Heart left ventricle (tissue), 16 donors: ENCODE measurements at regions not wholly inside any gene's neighbourhood (a gene's known extent, or its start where the extent isn't known, plus 50 kb on each side); places are given as distances from the start of the nearest gene placed in this dataset.

Experiments used
- ATAC-seq, 4 donors: fragments of 200-7000 bp; cut with Tn5 transposase; one replicate each; pipeline ENCODE4 v1.9.1; 2020 to 2022; ENCODE audit warnings: moderate library complexity in 4 of 4, mild to moderate bottlenecking in 3 of 4, moderate number of reproducible peaks in 1 of 4
- DNase-seq, 5 donors: peaks; one replicate each; pipeline ENCODE4 v3.0.0-alpha.2; 2020
- H3K27ac ChIP-seq, 12 donors: fragments of 200-600 bp; sonication (generic) in 4 of 12; one replicate each; pipeline versions ENCODE4 v1.5.0 to v1.8.0; 2016 to 2022; ENCODE audit warnings: mild to moderate bottlenecking in 2 of 12
- H3K27me3 ChIP-seq, 9 donors: fragments of 200-600 bp; sonication (generic) in 2 of 9; one replicate each; pipeline versions ENCODE4 v1.5.1 to v1.8.0; 2016 to 2022; ENCODE audit warnings: mild to moderate bottlenecking in 3 of 9
- H3K36me3 ChIP-seq, 9 donors: fragments of 200-600 bp; sonication (generic) in 2 of 9; one replicate each; pipeline versions ENCODE4 v1.5.0 to v1.8.0; 2018 to 2022; ENCODE audit warnings: mild to moderate bottlenecking in 2 of 9
- H3K4me1 ChIP-seq, 12 donors: fragments of 200-600 bp; sonication (generic) in 4 of 12; one replicate each; pipeline versions ENCODE4 v1.5.0 to v1.8.0; 2016 to 2022; ENCODE audit warnings: mild to moderate bottlenecking in 3 of 12
- H3K4me3 ChIP-seq, 12 donors: fragments of 200-600 bp; sonication (generic) in 4 of 12; one replicate each; pipeline versions ENCODE4 v1.5.0 to v1.8.0; 2017 to 2022; ENCODE audit warnings: mild to moderate bottlenecking in 9 of 12, moderate library complexity in 4 of 12
- H3K9me3 ChIP-seq, 12 donors: fragments of 200-600 bp; sonication (generic) in 4 of 12; one replicate each; pipeline versions ENCODE4 v1.5.0 to v1.8.0; 2016 to 2022; ENCODE audit warnings: mild to moderate bottlenecking in 1 of 12
- CTCF ChIP-seq, 12 donors: fragments of 200-600 bp; sonication (generic) in 4 of 12; IDR thresholded peaks; one replicate each; pipeline versions ENCODE4 v1.5.0 to v1.8.0; 2018 to 2022; ENCODE audit warnings: antibody characterized with exemption in 12 of 12, mild to moderate bottlenecking in 5 of 12
- POLR2A ChIP-seq, 2 donors: fragments of 450-650 bp; IDR thresholded peaks; one replicate each; pipeline ENCODE4 v1.6.1; 2017; ENCODE audit warnings: antibody characterized with exemption in 2 of 2, mild to moderate bottlenecking in 2 of 2, moderate library complexity in 2 of 2
- WGBS, 4 donors: extraction: QIAGEN DNeasy Blood & Tissue Kit in 2 of 4; methylation state at CpG; one replicate each; pipeline versions ENCODE4 v1.1.5 to v1.1.7; 2013 to 2018; 5-methylcytosine and 5-hydroxymethylcytosine counted together
- intact Hi-C, 10 donors: fragments of 100-400 bp; cut with DNase I; formaldehyde crosslinking; loops; one replicate each; pipeline versions ENCODE4 v1.11.1 to v1.14.2; 2022
- donor health status: ischemic (EF 13 %, LVEDD 7.1; RV severe dilation, severe dysfunction).
- donor health status: healthy with polysubstance abuse.
- donor health status: DM: no; HTN: yes; CAD: no.
- donor health status: DM: no; HTN: no; CAD: no.
- donor health status: ischemic (EF 25% LVEDD 6.9; RV normal size, moderate dysfunction).
- donor health status: ischemic (EF 25% LVEDD 5.7; RV mildly dilated, moderate dysfunction).
- donor health status: healthy.
- donor health status: DM: yes; HTN: yes; CAD: no.
- donor health status: ischemic (EF 35%, LVEDD 5.7; RV mildly dilated, moderate dysfunction).
- donor health status: nonischemic (EF 11% LVEDD 7.7; RV severe dilation, severe dysfunction).
- donor health status: DM: yes; HTN: yes; CAD: no.
- donor health status: PGD.
- donor health status: ischemic (EF 29% LVEDD 5.4; RV normal size, mild dysfunction).
- donor health status: nonischemic (EF 23%, LVEDD 6.1; RV moderate dilation, normal function).

GRCh38 chr16:66036184-66036583, 330.3 kb upstream of the CDH5 start:
- WGBS, 4 donors = 28 to 33% (median 30%) methylated on average over 7 of the region's 7 CpGs
- peaks cover 0 to 24% (median 18%) of the 10 kb centered on the region in 12 donors for H3K4me1 ChIP-seq
- TF ChIP-seq POLR2A (IDR thresholded peaks at IDR 0.05) (no peak), CTCF (IDR thresholded peaks at IDR 0.05) (no peak)
- H3K9me3 ChIP-seq = no peaks in the 10 kb centered on the region
- DNase-seq = peak in 4 of 5 donors; percentile 28 to 47 (median 36)
- peak overlapping the region in 8 of 12 donors; percentile 1 to 60 (median 32) for H3K27ac ChIP-seq
- intact Hi-C loops = loop anchor here in 1 of 10 donors (10.0 kb wide), 1 partner anchor 59 kb away; no protein-coding TSS in a partner anchor
- no peaks in the 10 kb centered on the region for H3K36me3 ChIP-seq
- no peaks in the 10 kb centered on the region for H3K27me3 ChIP-seq
- peak; percentile 76 to 93 (median 85) for ATAC-seq
- H3K4me3 ChIP-seq = no peak overlapping the region

- no peaks in the 10 kb centered on the region for H3K9me3 ChIP-seq
- intact Hi-C loops = loop anchor here in 1 of 10 donors (10.0 kb wide), 1 partner anchor 60 kb away; no protein-coding TSS in a partner anchor
- H3K4me1 ChIP-seq = peaks cover 0 to 24% (median 18%) of the 10 kb centered on the region in 12 donors
- 68 to 90% (median 79%) methylated on average over 3 of the region's 3 CpGs for WGBS, 4 donors
- TF ChIP-seq POLR2A (IDR thresholded peaks at IDR 0.05) (no peak), CTCF (IDR thresholded peaks at IDR 0.05) (no peak)
- H3K4me3 ChIP-seq = no peak overlapping the region
- peak overlapping the region in 2 of 12 donors; percentile 15 to 33 for H3K27ac ChIP-seq
- no peaks in the 10 kb centered on the region for H3K36me3 ChIP-seq
- ATAC-seq (peak in 1 of 4 donors; percentile 19), DNase-seq (no peak)
- H3K27me3 ChIP-seq = no peaks in the 10 kb centered on the region
These were observed 331.4 kb upstream of the CDH5 start for GRCh38 chr16:66035096-66035495.

GRCh38 chr16:66032841-66033240, 333.6 kb upstream of the CDH5 start:
- no peak overlapping the region for H3K4me3 ChIP-seq
- 93 to 97% (median 95%) methylated on average over 7 of the region's 7 CpGs for WGBS, 4 donors
- H3K9me3 ChIP-seq = no peaks in the 10 kb centered on the region
- H3K27me3 ChIP-seq = no peaks in the 10 kb centered on the region
- ATAC-seq (no peak), DNase-seq (no peak)
- no peaks in the 10 kb centered on the region for H3K36me3 ChIP-seq
- peaks cover 0 to 28% (median 18%) of the 10 kb centered on the region in 12 donors for H3K4me1 ChIP-seq
- intact Hi-C loops = loop anchor here in 1 of 10 donors (10.0 kb wide), 1 partner anchor 62 kb away; no protein-coding TSS in a partner anchor
- TF ChIP-seq CTCF (IDR thresholded peaks at IDR 0.05) (no peak), POLR2A (IDR thresholded peaks at IDR 0.05) (no peak)
- no peak overlapping the region for H3K27ac ChIP-seq

- Histone ChIP-seq H3K27ac (no peak overlapping the region), H3K36me3 (no peaks in the 10 kb centered on the region), H3K9me3 (peaks cover 0 to 1% (median 0%) of the 10 kb centered on the region in 12 donors), H3K4me3 (no peak overlapping the region), H3K27me3 (no peaks in the 10 kb centered on the region), H3K4me1 (peaks cover 0 to 6% (median 0%) of the 10 kb centered on the region in 12 donors)
- DNase-seq (peak in 1 of 5 donors; percentile 31), ATAC-seq (no peak)
- WGBS, 4 donors = 89 to 96% (median 92%) methylated on average over 4 of the region's 4 CpGs
- TF ChIP-seq POLR2A (IDR thresholded peaks at IDR 0.05) (no peak), CTCF (IDR thresholded peaks at IDR 0.05) (no peak)
- intact Hi-C loops = loop anchor here in 1 of 10 donors (10.0 kb wide), 1 partner anchor 65 kb away; no protein-coding TSS in a partner anchor
These were observed 336.5 kb upstream of the CDH5 start for GRCh38 chr16:66030036-66030435.
